HG02885 (cell line): ENCODE measurements at regions not wholly inside any gene's neighbourhood (a gene's known extent, or its start where the extent isn't known, plus 50 kb on each side); places are given as distances from the start of the nearest gene placed in this dataset.
"Not testable (repeated sequence)": the region's sequence is repeated elsewhere in the genome, so short reads cannot be mapped to it uniquely, and the experiment has no call there.

ENCODE experiments used
- ATAC-seq: cut with Tn5 transposase; IDR thresholded peaks from one replicate; pipeline ENCODE4 v1.9.1; 2021; ENCODE audit warnings: mild to moderate bottlenecking; ENCODE audit not compliant: unreplicated experiment, poor library complexity

GRCh38 chr9:31229976-31230375, 1154.5 kb upstream of the ACO1 start:
- not testable (repeated sequence) for ATAC-seq

DNA sequence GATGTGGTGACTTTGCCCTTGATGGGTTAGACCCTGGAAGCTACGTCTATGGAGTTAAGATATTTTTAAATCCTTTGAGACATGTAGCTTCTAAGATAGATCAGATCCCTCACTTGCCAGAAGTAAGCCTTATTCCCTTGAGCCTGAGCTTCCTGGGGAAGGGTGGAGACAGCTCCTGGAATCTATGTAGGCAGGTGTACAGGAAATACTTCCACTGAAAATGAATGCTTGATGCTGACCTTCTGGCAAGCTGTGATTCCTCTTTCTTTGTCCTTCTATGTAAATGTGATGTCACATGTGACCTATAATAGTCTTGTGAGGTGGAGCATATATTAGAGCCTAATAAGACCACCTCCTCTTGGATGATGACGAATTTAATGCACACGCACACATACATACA, 1152.0 kb upstream of the ACO1 start:
- ATAC-seq, result no peak

- no peak for ATAC-seq
Measured at GRCh38 chr9:31236344-31236743, 1148.1 kb upstream of the ACO1 start.

GRCh38 chr9:31243386-31243785, 1141.1 kb upstream of the ACO1 start:
- ATAC-seq, result no peak

- ATAC-seq, result no peak
Measured at GRCh38 chr9:31248156-31248555, 1136.3 kb upstream of the ACO1 start.

- no peak for ATAC-seq
Measured at GRCh38 chr9:31251386-31251785, 1133.1 kb upstream of the ACO1 start.

GRCh38 chr9:31253800-31254762, 1130.4 kb upstream of the ACO1 start:
- ATAC-seq, result no peak

DNA sequence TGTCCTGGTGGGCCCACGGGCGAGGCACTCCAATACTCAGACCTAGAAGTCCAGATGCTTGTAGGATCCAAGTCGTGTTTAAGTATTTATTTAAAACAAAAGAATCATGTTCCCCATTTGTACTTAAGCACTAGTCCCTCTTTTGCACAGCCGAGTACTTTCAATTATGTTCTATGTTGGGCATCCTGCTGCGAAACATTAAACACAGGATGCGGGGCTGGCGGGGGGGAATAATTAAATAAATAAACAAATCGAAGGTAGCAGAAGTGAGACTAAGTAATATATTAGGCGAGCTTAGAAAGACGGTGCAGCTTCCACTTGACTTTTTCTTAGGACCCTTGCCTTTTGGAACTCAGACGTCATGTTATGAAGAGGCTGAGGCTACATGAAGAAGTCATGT, 1129.2 kb upstream of the ACO1 start:
- ATAC-seq, result no peak

DNA sequence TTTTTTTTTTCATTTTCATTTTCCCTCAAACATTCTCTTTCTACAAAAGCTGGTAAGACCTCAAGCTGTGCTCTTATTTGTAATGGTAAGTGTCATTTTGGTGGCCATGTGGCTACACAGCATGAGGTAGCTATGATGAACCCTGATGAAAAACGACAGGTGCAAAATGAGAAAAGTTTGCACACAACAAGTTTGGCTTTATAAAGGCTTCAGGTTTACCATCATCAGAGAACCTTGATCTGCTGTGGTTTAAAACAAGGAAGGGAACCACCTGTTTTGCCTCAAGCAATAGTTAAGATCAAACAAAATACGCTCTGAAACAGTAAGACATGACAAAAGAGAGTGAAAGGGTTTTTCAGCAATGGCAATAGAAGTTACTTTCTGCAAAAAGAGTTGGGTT, 1124.6 kb upstream of the ACO1 start:
- ATAC-seq, result peak; percentile 67

GRCh38 chr9:31272456-31273295, 1111.8 kb upstream of the ACO1 start:
- no peak for ATAC-seq

DNA sequence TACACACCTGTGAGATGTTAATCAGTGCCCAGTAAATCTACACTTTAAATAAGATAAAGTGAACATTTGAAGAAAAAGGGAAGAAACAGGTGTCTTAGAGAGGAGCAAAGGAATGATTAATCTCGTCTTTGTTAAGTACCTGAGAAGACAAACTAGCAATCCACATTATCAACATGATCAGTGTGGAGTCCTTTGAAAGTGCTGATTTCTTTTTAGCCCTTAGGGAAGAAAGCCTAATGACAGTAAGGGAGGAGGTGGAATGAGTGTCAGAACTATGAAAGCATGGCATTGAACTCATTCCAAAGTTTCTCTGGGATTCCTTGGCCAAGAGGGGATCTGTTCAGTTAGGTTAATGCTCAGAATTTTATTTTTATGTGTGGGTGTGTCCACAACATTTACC, 1109.0 kb upstream of the ACO1 start:
- no peak for ATAC-seq

DNA sequence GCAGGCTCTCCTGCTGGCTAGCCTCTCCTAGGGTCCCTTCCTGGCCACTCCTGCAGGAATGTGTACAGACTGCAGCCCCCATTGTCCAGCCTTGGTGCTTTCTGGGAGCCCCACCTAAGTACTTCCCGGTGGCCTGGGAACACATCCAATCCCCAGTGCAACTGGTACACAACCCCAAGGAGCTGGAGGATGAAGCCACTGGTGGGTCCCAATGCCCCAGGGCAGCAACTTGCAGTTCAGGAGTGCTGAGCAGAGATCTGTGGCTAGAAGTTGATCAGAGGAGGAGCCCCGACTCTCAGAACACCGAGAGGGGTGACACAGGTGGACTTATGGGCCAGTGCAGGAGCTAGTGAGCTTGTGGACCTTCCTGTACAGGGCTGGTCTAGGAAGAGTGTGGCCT, 1093.7 kb upstream of the ACO1 start:
- no peak for ATAC-seq

GRCh38 chr9:31302620-31303418, 1081.6 kb upstream of the ACO1 start:
- peak; percentile 84 for ATAC-seq

DNA sequence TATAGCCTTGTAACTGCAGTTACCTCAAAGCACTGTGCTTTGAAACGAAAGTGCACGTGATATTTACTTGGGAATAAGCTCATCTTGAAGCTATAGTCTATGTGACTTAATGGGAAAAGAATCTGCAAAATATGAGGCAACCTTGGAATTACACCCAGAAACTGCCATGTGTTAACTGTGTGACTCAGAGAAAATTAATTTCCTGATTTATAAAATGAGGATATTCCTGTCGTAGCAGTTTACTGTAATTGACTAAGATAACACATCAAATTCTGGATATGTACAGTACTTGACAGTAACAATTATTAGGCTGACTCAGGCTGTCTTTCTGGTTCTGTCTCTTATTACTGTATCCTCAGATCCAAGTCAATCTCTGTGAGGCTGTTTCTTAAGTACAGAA, 1079.9 kb upstream of the ACO1 start:
- ATAC-seq, result no peak

GRCh38 chr9:31314241-31314640, 1070.2 kb upstream of the ACO1 start:
- ATAC-seq, result no peak

- ATAC-seq, result no peak
Measured at GRCh38 chr9:31320494-31320893, 1063.9 kb upstream of the ACO1 start.

DNA sequence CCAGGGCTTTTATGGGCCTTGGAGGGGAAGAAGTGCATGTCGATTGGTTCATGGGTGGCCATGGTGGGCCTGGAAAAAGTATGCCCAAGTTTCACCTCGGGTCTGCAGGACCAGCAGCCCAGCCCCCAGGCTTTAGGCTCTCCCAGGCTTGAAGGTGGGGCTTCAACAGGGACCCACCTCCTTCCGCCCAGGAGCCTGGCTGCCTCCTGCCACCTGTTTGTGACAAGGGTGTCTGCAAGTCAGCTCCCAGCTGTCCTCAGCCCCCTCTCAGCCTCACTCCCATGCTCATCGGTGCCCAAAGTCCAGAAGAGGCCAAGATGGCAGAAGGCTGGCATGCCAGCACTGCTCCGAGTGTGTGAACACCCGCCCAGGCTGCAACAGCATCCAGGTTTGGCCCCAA, 1063.2 kb upstream of the ACO1 start:
- ATAC-seq, result no peak

- no peak for ATAC-seq
Measured at GRCh38 chr9:31321686-31322085, 1062.8 kb upstream of the ACO1 start.

DNA sequence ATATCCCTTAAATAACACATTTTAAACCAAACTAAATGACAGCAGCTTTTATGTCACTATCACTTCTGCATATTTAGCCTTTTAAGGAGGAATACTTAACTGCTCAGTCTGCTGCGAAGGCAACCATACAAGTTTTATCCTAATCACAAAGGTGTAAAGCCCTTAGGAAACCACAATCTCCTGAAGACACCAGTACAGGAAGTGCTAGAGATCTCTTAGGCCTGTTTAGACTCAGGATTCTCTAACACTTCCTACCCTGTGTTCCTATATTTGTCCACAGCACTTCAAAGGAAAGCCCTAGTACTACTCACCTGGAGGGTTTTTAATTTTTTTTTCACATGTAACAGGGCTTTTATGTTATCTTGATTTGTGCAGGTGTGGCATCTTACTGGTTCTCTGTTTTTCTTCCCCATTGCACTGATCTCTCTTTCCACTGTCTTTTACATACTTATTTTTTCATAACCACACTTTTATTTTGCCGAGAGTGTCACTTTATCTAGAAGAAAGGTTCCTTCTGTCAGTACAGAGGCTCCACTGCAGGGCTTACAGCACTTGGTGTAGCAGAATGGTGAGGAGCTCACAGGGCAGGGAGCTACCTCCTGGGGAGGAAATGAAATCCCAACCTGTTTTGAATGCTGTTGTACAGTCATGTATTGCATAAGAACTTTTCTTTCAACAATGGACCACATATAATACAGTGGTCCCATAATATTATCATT, 1060.6 kb upstream of the ACO1 start:
- ATAC-seq, result peak; percentile 57

- no peak for ATAC-seq
Measured at GRCh38 chr9:31325778-31326177, 1058.7 kb upstream of the ACO1 start.
